NCI-H1694 treated with DMSO at 0.1 percent for 48 hours (cell line): ENCODE measurements at regions not wholly inside any gene's neighbourhood (a gene's known extent, or its start where the extent isn't known, plus 50 kb on each side); places are given as distances from the start of the nearest gene placed in this dataset.

Source experiments
- DNase-seq: peaks from one replicate; lab custom pipeline; 2025; lab: John Stamatoyannopoulos, UW

DNA sequence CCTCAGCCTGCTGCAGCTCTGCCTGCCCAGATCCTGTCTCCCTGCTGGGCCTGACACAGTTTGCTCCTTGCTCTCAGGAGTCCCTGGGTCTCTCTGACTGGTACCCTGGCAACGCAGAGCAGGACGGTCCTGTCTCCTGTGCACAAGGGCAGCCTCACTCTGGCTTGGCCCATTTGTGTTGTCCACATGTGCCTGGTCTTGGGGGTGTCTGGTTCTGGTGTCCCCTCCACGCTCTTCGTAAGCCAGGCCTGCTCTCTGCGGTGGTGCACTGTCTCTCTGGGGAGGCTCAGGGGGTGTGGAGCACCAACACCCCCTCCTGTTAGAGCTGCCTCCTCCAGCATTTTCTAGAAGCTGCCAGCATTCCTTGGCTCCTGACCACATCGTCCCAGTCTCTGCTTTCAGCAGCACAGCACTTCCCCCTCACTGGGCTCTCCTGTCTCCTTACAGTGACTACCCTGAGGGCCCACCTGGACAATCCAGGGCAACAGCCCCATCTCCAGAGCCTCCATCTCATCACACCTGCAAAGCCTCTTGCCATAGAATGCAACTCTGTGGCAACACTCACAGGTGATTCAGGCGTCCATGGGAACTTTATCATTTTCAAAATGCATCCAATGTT lies 235.6 kb upstream of the HS6ST1 start:
- no peak for DNase-seq

DNA sequence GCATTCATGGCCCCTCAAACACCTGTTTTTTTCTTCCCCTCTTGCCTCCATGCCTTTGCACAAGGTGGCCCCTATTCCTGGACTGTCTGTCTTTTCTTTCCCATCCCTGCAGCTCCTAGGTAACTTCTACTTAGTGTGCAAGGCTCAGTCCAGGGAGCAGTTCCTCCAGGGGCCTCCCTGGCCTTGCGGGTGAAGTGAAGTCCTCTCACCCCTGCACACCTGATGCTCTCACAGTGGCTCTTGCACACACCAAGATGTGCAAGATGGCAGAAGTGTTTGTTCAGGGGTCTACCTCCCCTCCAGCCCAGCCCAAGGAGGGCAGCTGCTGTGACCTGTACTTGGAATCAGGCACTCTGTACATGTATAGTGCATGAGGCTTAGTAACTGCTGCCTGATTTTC lies 236.8 kb upstream of the HS6ST1 start:
- DNase-seq: no peak

DNA sequence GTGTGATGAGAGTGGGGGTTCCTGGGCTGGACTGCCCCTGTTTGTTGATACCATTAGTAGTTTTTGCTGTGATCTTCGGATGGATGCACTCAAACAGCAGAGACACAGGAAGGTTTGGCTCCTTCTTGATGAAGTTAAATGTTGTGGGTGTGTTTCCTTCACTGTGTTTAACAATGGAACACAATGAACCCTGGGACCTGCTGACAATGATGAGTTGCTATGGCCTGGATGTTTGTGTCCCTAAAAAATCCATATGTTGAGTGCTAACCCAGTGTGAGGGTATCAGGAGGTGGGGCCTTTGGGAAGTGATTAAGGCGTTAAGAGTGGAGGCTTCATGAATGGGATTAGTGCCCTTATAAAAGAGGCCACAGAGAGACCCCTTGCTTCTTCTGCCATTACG lies 237.4 kb upstream of the HS6ST1 start:
- no peak for DNase-seq

DNA sequence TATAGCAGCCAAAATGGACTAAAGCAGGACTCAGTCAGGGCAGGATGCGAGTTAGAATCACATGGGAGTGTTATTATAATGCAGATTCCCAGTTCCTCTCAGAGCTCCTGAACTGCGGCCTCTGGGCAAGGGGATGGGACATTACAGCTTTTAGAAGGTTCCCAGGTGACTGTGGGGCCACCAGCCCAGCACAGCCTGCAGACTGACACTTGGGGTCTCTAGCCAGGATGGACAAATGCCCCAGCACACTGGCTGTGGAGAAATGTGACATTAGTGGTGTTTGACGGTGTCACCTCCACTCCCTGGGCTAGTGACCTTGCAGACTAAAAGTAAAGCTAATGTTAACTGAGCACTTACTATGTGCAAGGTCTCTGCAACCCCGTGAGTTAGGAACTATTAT lies 238.0 kb upstream of the HS6ST1 start:
- no peak for DNase-seq

DNA sequence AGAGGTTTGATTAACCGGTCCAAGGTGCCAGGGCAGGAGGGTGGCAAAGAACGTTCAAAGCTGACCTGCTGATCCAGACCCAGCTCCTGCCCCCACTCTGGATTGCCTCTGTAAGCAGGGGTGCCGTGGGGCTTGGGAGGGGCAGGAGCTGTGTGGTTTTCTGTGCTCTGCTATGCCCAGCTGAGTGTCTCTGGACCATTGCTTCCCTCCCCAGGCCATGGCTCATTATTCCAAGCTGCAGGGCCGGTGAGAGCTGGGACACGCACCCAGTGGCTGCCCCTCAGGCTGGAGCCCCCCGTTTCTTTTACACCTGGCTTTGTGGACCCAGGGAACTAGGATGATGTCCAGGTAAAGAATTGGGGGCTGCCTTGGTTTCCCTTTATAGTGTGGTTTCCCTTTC lies 238.4 kb upstream of the HS6ST1 start:
- no peak for DNase-seq

DNA sequence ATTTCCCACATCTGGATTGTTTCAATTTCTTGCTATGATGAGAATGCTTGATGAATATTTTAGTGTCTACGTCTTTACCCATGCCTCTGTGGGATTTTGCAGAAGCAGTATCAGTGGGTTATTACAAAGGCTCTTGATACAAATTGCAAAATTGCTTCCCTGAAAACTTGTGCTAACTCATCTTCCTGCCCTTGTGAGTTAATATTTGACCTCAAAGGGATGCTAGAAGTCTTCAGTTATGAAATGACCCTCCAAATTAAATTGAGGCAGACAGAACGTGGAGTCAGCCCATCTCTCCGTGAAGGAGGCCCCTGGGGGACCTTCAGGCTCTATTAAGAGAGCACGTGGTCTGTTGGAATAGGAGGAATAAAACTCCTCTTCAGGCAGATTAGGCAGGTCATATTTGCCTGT lies 239.2 kb upstream of the HS6ST1 start:
- no peak for DNase-seq

DNA sequence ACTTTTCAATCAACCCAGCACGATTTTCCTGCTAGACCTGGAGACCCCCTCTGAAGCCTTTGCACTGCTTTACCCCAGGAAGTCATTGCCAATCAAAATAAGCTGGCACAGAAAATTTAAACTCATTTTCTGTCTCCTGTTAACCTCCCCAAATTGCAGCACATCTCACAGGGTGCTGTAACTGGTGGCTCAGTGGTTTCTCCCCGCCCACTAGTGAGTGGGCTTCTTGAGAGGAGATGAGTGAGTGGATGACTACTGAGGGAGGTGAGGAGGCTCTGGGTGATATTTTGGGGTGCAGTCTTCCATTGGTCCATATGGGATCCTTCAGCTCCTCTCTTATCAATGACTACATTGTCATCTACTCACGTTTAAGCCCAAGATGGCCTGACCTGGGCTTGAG lies 239.8 kb upstream of the HS6ST1 start:
- DNase-seq: no peak

DNA sequence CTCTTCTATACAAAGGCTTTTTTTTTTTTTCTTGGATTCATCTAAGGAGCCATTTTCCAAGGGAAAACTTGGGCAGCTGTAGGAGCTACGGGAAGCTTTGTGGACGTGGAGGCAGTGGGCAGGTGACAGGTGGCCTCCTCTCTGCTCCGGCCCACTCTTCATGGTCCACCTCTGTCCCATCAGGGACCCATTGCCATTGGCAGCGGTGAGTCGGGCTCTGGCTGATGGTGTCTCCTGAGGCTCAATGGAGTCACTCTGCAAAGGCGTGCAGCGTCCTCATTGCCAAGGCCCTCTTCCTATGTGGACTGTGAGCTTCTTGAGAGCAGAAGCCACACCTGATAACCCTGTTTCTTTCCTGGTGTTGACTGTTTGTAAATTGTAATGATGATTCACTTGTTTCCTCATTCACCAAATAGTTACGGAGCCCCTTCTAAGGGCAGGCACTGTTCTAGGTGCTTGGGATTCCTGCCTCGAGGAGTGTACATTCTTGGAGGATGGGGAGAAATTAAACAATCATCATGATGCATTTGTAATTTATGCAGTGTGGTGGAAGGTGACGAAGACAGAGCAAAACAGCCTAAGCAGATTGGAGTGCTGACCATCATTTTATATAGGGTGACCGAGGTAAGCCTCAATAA lies 240.3 kb upstream of the HS6ST1 start:
- DNase-seq: no peak

DNA sequence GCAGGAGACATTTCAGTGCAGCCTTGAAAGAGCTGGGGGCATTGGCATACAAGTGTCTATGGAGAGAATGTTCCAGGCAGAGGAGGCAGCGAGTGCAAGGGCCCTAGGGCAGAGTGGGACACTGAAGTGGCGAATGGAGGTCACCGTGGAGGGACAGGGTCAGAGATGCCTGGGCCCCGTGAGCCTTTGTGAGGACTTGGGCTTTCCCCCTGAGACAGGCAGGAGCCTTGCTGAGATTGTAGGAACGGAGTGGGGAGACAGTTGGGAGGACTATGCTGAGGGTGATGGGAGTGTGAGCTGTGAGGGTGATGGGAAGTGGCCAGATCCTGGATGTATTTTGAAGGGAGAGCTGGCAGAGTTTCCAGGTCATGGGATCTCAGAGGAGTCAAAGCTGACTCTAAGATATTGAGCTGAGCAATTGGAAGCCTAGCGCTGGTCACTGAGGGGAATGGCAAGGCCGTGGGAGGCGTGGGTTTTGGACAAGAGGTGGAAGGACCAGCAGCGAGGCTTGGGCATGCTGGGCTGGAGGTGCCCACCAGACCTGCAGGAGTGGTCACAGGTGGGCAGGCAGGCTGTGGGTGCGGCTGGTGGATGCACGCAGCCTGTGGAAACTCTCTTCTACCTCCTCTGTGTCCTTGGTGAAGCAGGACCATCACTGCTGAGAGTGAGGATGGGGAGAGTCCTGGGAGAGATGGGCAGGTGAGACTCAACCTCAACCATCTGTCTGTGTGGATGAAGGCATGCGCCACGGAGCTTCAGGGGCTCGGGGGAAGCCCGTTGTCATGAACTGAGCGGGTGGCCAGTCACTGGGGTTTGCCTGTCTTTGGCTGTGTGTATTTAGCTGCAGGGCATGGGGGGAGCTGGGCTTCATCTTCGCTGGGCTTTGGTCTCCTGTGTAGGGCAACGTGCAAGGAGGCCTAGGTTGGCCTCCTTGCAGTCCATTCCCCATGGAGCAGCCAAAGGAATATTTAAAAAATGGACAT lies 241.2 kb upstream of the HS6ST1 start:
- DNase-seq: no peak

DNA sequence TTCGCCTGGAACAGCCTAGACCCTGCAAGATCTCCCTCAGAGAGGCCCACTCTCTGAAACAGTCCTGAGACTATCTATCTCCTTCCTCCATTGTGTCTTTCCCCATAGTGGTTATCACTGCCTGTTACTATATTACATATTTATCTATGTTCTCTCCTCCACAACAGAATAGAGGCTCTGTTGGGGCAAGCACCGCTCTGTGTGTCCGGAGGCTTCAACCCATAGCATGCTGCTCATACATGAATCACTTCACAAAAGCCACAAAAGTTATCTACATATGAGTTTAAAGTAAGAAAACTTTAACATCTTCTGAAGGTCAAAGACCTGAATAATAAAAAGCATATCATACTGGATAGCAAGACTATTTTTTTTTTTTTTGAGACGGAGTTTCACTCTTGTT lies 242.1 kb upstream of the HS6ST1 start:
- no peak for DNase-seq

DNA sequence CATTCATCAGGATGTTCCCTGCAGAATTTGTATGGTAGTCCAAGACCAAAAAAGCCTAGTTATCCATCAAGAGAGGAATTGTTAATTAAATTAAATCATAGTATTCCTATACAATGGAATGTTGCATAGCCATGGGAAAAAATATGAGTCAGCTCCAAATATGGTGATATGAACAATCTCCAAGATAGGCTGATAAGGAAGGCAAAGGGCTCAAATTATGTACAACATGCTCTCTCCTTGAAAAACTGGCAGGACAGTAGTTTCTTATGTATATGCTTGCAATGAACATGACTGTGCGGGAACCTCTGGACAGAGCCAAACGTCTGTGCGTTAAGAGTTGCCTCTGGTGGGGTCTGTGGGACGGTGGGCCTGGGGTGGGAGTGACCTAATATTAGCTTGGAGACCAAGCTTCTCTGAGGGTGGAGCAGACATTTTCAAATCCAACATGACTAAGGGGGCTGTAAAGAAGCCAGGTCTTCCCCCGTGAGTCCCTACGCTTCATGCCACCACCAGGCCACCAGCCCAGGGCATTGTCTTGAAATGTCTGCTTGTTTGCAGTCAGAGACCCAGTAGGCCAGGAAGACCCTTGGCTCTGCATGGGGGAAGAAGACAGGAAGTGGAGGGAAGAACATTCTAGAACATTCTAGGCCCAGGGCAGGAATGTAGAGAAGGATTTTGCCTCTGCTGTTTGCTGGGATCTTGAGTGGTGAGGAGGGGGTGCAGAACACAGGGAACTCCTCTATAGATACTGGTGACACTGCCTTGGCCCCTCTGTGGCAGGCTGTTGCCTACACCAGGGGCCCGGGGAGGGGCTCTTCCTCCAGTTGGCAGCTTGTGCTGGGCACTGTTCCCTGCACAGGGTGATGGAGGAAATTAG lies 244.0 kb upstream of the HS6ST1 start:
- no peak for DNase-seq

DNA sequence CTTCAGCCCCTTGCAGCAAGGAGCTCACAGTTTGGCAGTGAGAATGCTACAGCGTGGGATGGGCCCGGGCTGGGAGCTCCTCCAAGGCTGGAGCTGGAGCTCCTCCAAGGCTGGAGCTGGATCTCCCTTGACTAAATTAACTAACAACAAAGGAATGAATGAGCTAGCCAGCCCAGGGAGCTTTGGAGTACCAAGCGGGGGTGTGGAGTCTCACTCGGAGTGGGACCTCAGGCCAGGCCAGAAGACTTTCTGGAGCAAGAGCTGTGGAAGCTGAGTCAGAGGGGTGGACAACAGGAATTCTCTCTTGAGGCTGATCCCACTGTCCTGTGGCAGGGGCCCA lies 244.7 kb upstream of the HS6ST1 start:
- DNase-seq: no peak

DNA sequence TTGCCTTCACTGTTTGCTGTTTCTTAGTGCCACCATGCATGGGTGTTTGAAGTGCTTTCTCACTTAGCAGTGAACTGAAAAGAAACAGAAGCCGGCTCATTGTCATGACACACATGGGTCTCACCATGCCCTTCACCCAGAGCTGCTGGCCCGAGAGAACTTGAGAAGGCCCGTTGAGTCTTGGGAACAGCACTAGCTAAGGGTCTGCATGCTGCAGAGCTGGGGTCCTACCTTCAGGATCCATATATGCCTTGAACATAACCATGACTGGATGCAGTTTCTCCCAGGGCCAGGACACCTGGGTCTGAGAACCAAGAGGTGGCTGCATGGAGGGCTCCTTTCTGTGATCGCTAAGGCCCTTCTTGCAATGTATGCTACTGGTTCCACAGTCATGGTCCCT lies 245.5 kb upstream of the HS6ST1 start:
- DNase-seq: no peak

DNA sequence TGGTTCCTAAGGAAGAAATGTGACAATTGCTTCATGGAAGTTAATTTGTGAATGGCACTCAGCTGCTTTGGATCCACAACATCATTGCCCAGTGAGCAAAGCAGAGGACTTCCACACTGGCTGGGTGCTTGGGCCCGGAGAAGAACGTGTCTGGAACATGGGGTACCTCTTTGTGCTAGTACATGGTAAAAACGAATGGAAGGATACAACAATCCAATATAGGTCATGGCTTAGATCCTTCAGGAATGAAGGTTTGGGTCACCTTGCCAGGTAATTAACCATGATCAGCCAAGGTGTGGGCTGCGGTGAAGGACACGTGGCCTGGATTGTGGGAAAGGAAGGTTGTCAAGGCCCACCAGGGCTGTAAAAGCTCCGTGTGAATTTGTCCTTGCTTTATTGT lies 245.9 kb upstream of the HS6ST1 start:
- no peak for DNase-seq

DNA sequence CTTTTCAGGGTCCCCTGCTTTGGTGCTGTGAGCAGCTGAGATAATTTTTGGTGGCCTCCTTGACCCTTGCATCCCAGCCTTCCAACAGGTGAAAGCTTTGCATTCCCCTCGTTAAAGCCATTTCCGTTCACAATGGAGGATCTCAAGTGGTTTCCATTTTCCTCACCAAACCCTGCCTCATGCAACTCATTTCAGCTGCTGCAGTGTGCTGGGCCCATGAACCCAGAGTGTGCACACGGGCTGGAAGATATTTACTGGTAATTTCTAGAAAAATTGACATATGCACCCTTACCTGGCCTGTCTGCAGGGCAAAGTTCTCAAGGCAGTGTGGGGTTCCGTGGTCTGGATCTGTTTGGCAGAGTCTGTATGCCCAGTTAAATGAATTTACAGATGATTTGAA lies 246.8 kb upstream of the HS6ST1 start:
- DNase-seq: no peak

DNA sequence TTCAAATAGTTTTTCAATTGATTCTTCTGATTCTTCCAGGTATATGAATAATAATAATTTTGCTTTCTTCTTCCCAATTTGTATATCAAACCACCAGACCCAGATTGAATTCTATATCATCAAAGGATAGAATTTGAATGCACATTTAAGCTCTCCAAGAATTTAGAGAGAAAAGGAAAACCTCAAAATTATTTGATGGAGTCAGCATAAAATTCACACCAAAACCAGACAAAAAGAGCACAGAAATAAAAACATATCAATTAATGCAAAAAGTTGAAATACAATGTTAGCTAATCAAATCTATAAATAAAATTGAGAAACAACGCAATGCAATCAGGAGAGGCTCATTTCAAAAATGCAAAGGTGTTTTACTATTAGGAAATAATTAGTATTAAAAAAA lies 248.0 kb upstream of the HS6ST1 start:
- DNase-seq: no peak

DNA sequence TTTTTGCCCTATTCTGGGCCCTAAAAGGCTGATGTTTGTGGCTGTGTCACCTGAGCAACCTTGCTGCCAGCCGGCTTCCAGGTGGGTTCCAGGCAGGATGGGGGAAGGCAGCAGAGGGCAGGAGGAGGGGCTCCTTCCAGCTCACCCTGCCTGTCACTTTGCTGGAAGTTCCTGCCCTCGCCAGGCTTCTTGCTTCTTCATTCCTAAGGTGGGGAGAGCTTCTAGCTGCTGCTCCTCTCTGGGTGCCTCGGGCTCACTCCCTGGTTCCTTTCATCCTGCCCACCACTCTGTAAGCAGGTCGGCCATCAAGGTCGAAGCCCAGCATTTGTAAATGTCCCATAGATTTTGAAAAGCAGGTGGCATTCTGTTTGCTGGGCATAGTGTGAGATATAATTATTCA lies 249.4 kb upstream of the HS6ST1 start:
- no peak for DNase-seq

DNA sequence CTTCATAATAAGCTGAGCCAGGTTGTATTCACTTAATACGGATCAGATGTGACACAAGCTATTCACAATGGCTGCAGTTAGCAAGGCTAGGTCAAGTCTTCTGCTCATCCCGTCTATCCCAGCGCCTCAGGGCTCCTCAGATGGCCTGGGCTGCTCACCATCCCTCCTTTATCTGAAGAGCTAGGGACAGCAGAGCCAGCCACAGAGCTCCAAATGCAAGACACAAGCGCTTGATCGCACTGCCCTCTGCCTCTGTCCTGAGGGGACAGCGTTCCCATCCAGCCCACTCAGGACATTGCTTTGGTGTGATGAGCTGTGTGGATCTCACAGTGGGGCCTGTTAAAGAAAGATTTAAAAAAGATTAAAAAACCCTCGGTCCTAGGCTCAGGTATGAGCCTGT lies 254.4 kb upstream of the HS6ST1 start:
- DNase-seq: no peak

DNA sequence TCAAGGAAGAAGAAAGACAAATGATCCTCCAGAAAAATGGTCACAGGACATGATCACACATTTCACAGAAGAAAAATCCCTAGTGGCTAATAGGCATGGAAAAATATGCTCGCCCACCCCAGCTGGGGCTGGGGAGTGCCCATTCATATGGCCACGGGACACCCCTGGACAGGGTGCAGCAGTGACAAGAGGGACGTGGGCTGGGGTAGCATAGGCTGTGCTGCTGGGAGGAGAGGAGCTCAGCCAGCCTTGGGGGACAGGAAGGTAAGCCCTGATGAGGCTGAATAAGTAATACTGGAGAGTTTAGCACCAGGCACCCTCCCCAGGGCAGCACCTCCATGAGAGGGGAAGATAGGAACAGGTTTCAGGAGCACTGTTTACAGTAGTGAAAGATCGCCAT lies 254.9 kb upstream of the HS6ST1 start:
- DNase-seq: no peak

DNA sequence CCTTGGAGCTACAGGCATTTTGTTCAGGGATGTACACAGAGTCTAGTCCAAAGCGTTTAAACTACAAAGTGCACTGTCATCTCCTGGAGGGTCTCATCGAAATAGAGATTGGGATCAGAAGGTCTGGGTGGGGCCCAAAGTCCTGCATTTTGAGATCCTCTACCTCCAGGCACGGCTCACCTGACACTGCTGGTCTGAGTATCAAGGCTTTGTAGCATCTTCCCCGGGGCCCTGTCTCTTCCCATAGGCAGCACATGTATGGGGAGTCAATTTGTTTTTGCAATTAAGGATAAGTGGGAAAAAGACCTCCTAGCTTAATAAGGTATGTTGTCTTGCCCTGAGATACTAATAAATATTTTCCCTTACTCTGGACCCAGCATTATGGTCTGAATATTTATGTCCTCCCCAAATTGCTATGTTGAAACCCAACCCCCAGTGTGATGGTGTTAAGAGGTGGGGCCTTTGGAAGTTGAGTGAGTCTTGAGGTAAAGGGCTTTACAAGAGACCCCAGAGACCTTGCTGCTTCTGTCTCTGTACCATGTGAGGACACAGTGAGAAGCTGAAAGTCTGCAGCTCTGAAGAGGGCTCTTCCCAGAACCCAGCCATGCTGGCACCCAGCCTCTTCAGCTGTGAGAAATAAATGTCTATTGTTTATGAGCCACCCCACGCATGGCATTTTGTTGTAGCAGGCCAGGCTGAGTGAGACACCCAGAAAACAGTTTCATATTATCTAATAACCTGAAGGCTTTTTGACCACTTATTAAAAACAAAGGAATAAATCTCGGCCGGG lies 258.7 kb upstream of the HS6ST1 start:
- no peak for DNase-seq
